GM18498 (cell line): ENCODE measurements at regions not wholly inside any gene's neighbourhood (a gene's known extent, or its start where the extent isn't known, plus 50 kb on each side); places are given as distances from the start of the nearest gene placed in this dataset.

Experiments used
- ATAC-seq: cut with Tn5 transposase; IDR thresholded peaks from one replicate; pipeline ENCODE4 v1.9.1; 2021; ENCODE audit warnings: mild to moderate bottlenecking, moderate library complexity; ENCODE audit not compliant: unreplicated experiment

GRCh38 chr11:113531083-113531482, 55.9 kb upstream of the DRD2 start:
- ATAC-seq, result no peak

DNA sequence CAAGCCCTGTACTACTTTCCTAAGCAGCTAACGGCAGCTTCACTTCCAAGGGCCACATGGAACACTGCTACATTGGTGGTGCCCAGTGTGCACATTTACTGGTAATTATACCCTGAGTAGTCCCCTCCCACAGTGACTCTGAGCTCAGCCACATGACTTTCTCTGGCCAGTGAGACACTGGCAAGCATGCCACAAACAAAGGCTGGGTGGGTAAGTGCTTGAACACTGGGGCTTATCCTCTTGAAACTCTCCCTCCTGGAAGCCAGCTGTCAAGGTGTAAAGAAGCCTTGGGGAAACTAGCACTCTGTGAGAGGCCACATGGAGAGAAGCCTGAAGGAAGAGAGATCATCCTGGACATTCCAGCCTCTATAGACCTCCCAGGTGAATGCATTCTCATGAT, 54.4 kb upstream of the DRD2 start:
- ATAC-seq, result no peak

DNA sequence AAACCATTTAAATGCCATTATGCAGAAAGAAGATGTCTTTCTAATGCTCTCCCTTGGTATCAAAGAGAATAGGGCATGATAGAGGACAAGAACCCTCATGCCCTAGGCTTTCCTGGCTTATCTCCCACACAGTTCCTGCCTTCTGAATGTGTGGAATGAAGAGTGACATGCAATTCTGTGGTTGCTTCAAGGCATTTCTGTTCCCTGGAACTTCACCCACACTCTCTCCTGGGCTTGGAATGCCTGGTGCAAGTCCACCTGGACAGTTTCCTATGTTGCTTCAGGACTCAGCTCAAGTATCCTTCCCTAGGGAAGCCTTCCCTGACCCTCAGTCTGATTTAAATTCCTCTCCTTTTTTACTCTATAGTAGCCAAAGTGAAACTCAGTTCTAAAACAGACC, 53.8 kb upstream of the DRD2 start:
- ATAC-seq, result no peak

DNA sequence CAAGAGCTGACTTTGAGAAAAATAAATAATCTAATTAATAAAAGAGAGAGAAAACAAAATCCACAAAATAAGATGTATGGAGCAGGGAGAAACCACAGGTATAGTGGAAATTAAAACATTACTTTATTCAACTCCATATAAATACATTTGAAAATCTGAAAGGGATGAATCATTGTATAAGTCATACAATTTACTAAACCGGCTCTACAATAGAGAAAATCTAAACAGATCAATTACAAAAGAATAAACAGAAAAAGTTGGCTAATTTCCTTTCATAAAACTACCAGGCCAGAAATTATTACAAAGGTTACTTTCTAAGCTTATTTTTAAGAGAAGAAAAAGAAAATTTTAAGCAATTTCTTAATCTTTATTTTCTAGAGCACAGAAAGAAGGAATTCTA, 51.3 kb upstream of the DRD2 start:
- no peak for ATAC-seq
